Ammon's horn (tissue), 1 donor: ENCODE measurements at regions not wholly inside any gene's neighbourhood (a gene's known extent, or its start where the extent isn't known, plus 50 kb on each side); places are given as distances from the start of the nearest gene placed in this dataset.
"Not testable (repeated sequence)": the region's sequence is repeated elsewhere in the genome, so short reads cannot be mapped to it uniquely, and the experiment has no call there.

Experiments used
- DNase-seq: peaks from one replicate; pipeline ENCODE4 v3.0.0-alpha.2; 2016; ENCODE audit warnings: low spot score

- no peak for DNase-seq
These were observed 154.6 kb upstream of the ZNF608 start for GRCh38 chr5:124901081-124901480.

GRCh38 chr5:124902097-124902821 is 155.8 kb upstream of the ZNF608 start:
- no peak for DNase-seq

GRCh38 chr5:124905256-124906130 is 159.1 kb upstream of the ZNF608 start:
- no peak for DNase-seq

GRCh38 chr5:124906339-124907097 is 160.1 kb upstream of the ZNF608 start:
- peak; percentile 93 for DNase-seq

- no peak for DNase-seq
These were observed 160.7 kb upstream of the ZNF608 start for GRCh38 chr5:124907098-124907644.

- DNase-seq: no peak
These were observed 162.4 kb upstream of the ZNF608 start for GRCh38 chr5:124908581-124909451.

GRCh38 chr5:124909734-124910133 is 163.3 kb upstream of the ZNF608 start:
- no peak for DNase-seq

- DNase-seq: no peak
These were observed 164.0 kb upstream of the ZNF608 start for GRCh38 chr5:124910354-124911016.

- no peak for DNase-seq
These were observed 166.3 kb upstream of the ZNF608 start for GRCh38 chr5:124912638-124913328.

GRCh38 chr5:124913329-124913653 is 166.9 kb upstream of the ZNF608 start:
- DNase-seq: no peak

GRCh38 chr5:124916313-124916712 is 169.9 kb upstream of the ZNF608 start:
- DNase-seq: not testable (repeated sequence)

GRCh38 chr5:124918618-124919017 is 172.2 kb upstream of the ZNF608 start:
- no peak for DNase-seq

- DNase-seq: no peak
These were observed 172.6 kb upstream of the ZNF608 start for GRCh38 chr5:124919076-124919475.

GRCh38 chr5:124919747-124920525 is 173.5 kb upstream of the ZNF608 start:
- no peak for DNase-seq

- DNase-seq: peak; percentile 29
These were observed 174.6 kb upstream of the ZNF608 start for GRCh38 chr5:124920909-124921666.

GRCh38 chr5:124921694-124922093 is 175.3 kb upstream of the ZNF608 start:
- DNase-seq: no peak

GRCh38 chr5:124922255-124922975 is 176.0 kb upstream of the ZNF608 start:
- no peak for DNase-seq

- peak; percentile 93 for DNase-seq
These were observed 176.7 kb upstream of the ZNF608 start for GRCh38 chr5:124923131-124923530.
